RWPE2 (cell line): ENCODE measurements at regions not wholly inside any gene's neighbourhood (a gene's known extent, or its start where the extent isn't known, plus 50 kb on each side); places are given as distances from the start of the nearest gene placed in this dataset.

ENCODE experiments used
- ATAC-seq: fragments of 200-7000 bp; cut with Tn5 transposase; 3 replicates; pipeline ENCODE4 v1.9.1; 2021; ENCODE audit warnings: low read depth
- DNase-seq: peaks from one replicate; pipeline ENCODE4 v3.0.0-alpha.2; 2020; ENCODE audit warnings: low spot score
- H3K27ac ChIP-seq: fragments of 450-650 bp; 2 replicates; pipeline ENCODE4 v1.5.1; 2017; ENCODE audit warnings: mild to moderate bottlenecking; ENCODE audit not compliant: poor library complexity, severe bottlenecking
- H3K27me3 ChIP-seq: fragments of 250-450 bp; sonication (Bioruptor Pico); 2 replicates; pipeline ENCODE4 v1.5.1; 2021; ENCODE audit warnings: mild to moderate bottlenecking, moderate library complexity; ENCODE audit not compliant: insufficient read depth, poor library complexity, severe bottlenecking
- H3K36me3 ChIP-seq: fragments of 250-450 bp; sonication (Bioruptor Pico); 2 replicates; pipeline ENCODE4 v1.5.1; 2020; ENCODE audit warnings: low read depth, mild to moderate bottlenecking, moderate library complexity
- H3K4me1 ChIP-seq: fragments of 250-450 bp; sonication (Bioruptor Pico); 2 replicates; pipeline ENCODE4 v1.5.1; 2021; ENCODE audit warnings: mild to moderate bottlenecking, moderate library complexity; ENCODE audit not compliant: insufficient read depth, poor library complexity, severe bottlenecking
- H3K4me3 ChIP-seq: fragments of 250-450 bp; sonication (Bioruptor Pico); 2 replicates; pipeline ENCODE4 v1.5.1; 2021; ENCODE audit warnings: mild to moderate bottlenecking, moderate library complexity; ENCODE audit not compliant: severe bottlenecking
- H3K9me3 ChIP-seq: fragments of 250-450 bp; sonication (Bioruptor Pico); 2 replicates; pipeline ENCODE4 v1.5.1; 2021; ENCODE audit warnings: mild to moderate bottlenecking, moderate library complexity; ENCODE audit not compliant: severe bottlenecking
- TF ChIP-seq, protein P1 (sequence below): fragments of 450-650 bp; IDR thresholded peaks from one replicate; pipeline ENCODE4 v1.5.1; 2017; ENCODE audit warnings: mild to moderate bottlenecking, moderate library complexity; ENCODE audit not compliant: poor library complexity, severe bottlenecking

DNA sequence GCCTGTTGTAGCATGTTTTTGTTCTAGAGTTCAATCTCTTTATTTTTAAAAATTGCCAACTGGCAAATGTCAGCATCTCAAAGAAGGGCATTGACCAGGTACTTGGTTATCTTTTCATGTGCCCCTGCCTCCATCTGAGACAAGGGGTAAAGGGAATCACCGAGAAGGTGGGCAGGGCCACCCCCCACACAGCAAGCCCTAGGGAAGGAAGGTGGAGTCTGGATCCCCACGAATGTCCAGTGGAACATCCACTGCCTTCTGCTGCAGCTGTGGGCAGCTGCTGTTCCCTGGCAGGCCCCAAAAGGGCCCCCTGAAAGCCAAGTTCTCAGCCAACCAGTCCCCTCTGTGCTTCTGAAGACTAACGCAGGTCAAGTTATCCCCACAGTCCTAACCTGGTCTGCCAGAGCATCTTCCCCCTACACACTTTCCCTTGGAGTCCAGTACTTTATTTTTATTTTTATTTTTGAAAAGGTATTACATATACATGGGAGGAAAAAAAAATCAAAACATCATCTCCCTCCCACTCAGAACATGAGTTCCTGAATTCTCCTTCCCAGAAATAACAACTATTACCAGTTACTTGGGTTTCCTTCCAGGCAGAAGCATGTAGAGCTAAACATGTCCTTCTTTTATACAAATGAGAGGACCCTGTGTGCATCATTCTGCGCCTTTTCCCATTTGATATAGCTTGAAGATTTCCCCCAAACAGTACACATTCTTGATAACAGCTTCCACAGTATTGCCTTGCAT lies 253.7 kb downstream of the MAFB start:
- H3K27ac ChIP-seq, result no peak overlapping the region
- DNase-seq (no peak), ATAC-seq (no peak)
- TF ChIP-seq, protein P1, sequence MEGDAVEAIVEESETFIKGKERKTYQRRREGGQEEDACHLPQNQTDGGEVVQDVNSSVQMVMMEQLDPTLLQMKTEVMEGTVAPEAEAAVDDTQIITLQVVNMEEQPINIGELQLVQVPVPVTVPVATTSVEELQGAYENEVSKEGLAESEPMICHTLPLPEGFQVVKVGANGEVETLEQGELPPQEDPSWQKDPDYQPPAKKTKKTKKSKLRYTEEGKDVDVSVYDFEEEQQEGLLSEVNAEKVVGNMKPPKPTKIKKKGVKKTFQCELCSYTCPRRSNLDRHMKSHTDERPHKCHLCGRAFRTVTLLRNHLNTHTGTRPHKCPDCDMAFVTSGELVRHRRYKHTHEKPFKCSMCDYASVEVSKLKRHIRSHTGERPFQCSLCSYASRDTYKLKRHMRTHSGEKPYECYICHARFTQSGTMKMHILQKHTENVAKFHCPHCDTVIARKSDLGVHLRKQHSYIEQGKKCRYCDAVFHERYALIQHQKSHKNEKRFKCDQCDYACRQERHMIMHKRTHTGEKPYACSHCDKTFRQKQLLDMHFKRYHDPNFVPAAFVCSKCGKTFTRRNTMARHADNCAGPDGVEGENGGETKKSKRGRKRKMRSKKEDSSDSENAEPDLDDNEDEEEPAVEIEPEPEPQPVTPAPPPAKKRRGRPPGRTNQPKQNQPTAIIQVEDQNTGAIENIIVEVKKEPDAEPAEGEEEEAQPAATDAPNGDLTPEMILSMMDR, result no peak
- no peaks in the 10 kb centered on the region for H3K27me3 ChIP-seq
- H3K36me3 ChIP-seq, result no peaks in the 10 kb centered on the region
- H3K4me3 ChIP-seq, result no peak overlapping the region
- H3K4me1 ChIP-seq, result peaks cover 12% of the 10 kb centered on the region
- H3K9me3 ChIP-seq, result no peaks in the 10 kb centered on the region

DNA sequence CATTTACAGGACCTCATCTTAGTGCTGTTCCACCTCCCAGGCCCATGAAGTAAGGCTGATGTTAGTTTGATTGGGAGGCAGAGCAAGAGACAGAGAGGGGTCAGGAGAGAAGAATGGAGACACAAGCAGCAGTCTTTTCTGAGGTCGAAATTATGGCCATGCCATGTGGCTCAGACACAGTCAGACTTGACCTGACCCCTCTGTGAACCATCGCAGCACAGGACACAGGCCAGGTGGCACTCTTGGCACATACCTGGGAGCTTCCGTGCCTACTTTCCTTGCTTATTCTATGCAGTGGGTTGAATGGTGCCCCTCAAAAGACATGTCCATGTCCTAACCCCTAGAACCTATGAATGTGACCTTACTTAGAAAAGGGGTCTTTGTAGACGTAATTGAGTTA lies 254.9 kb downstream of the MAFB start:
- Histone ChIP-seq H3K27me3 (no peaks in the 10 kb centered on the region), H3K9me3 (no peaks in the 10 kb centered on the region), H3K4me3 (no peak overlapping the region), H3K36me3 (no peaks in the 10 kb centered on the region), H3K4me1 (peaks cover 8% of the 10 kb centered on the region), H3K27ac (no peak overlapping the region)
- no peak for ATAC-seq
- DNase-seq, result no peak
- TF ChIP-seq, protein P1, result no peak

DNA sequence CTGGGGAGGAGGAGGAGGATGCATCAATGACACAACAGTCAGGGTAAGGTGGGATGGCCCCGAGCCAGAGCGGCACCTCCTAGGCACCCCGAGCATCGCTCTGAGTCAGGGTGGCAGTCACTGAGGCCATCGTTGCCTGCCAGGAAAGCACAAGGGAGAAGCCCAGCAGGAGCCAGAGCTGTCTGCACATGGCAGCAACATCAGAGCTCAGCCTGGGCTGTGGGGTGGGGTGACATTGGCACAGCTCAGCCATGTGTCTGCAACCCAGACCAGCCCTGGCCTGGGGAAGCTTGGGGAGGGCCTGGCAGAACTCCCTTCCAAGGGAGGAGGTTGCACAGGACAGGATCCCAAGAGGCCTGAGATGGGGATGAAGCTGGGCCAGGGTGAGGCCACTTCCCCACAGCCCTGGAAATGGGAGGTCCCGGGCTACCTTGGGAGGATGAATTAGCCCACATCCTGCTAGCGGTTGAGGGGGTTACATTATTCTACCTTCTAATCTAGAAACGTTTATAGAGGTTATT lies 255.6 kb downstream of the MAFB start:
- ATAC-seq, result no peak; the same call in 1 of the 3 replicates
- TF ChIP-seq, protein P1, result no peak

DNA sequence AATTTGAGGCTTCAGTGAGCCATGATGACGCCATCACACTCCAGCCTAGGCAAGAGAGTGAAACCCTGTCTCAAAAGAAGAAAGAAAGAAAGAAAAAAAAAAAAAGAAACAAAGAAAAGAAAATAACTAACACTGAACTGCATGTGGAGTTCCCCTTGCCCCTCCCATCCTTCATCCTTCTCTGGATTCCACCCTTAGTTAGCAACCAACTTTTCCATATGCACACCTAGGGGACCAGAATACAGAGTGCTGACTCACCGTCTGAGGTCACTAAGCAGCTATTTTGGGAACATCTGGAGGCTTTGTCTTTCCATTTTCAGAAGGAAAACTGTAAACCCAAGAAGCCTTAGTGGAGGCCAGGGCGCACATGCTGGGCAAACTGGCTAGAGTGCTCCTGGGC lies 257.4 kb downstream of the MAFB start:
- H3K9me3 ChIP-seq, result no peaks in the 10 kb centered on the region
- TF ChIP-seq, protein P1, result no peak
- no peak overlapping the region for H3K27ac ChIP-seq
- ATAC-seq (peak; percentile 76), DNase-seq (no peak)
- peaks cover 8% of the 10 kb centered on the region for H3K4me1 ChIP-seq
- no peaks in the 10 kb centered on the region for H3K27me3 ChIP-seq
- no peak overlapping the region for H3K4me3 ChIP-seq
- H3K36me3 ChIP-seq, result no peaks in the 10 kb centered on the region

More for the DNA sequence above, 255.6 kb downstream of the MAFB start:
- H3K4me3 ChIP-seq, result no peak overlapping the region
- H3K27me3 ChIP-seq, result no peaks in the 10 kb centered on the region
- H3K9me3 ChIP-seq, result no peaks in the 10 kb centered on the region
- DNase-seq, result peak; percentile 72
- H3K27ac ChIP-seq, result no peak overlapping the region
- H3K36me3 ChIP-seq, result no peaks in the 10 kb centered on the region
- H3K4me1 ChIP-seq, result peaks cover 8% of the 10 kb centered on the region

DNA sequence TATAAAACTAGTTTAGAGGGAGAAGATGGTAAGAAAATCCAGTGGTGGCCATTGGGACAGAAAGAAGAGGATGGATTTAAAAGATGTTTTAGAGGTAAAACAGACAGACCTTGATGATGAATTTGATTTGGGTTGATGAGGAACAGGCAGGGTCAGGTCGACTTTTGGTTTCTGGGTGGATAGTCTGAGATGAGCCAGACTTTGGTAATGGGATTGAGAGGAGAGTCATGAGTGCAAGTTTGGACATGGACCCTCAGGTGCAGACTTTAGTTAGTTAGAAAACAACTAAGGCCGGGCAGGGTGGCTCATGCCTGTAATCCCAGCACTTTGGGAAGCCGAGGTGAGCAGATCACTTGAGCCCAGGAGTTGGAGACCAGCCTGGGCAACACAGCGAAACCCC lies 257.9 kb downstream of the MAFB start:
- H3K4me1 ChIP-seq, result peaks cover 8% of the 10 kb centered on the region
- DNase-seq (no peak), ATAC-seq (no peak)
- no peak overlapping the region for H3K4me3 ChIP-seq
- no peaks in the 10 kb centered on the region for H3K36me3 ChIP-seq
- H3K9me3 ChIP-seq, result no peaks in the 10 kb centered on the region
- H3K27me3 ChIP-seq, result no peaks in the 10 kb centered on the region
- TF ChIP-seq, protein P1, result no peak
- H3K27ac ChIP-seq, result no peak overlapping the region
